IMR-90 (cell line): ENCODE measurements at regions not wholly inside any gene's neighbourhood (a gene's known extent, or its start where the extent isn't known, plus 50 kb on each side); places are given as distances from the start of the nearest gene placed in this dataset.

ENCODE experiments used
- ATAC-seq: fragments of 200-7000 bp; cut with Tn5 transposase; 2 replicates; pipeline ENCODE4 v1.9.1; 2020; ENCODE audit warnings: low read depth, mild to moderate bottlenecking, moderate library complexity
- BruUV-seq: library from RNA; stranded (reverse); fragments of 400-500 nt; replicated peaks from 2 replicates; lab custom pipeline; 2021; lab: Mats Ljungman, UMichigan
- CTCF ChIA-PET: fragments of 300-600 bp; formaldehyde crosslinking; extraction: SDS; loops from one replicate; lab custom pipeline; 2021; ENCODE audit warnings: antibody characterized with exemption; lab: Yijun Ruan, JAX
- POLR2A ChIA-PET: fragments of 300-600 bp; sonication (Branson Sonifier 250); formaldehyde crosslinking; loops from one replicate; lab custom pipeline; 2022; ENCODE audit warnings: antibody characterized with exemption; ENCODE audit not compliant: unreplicated experiment; lab: Charles Lee
- DNase-seq: peaks from one replicate; pipeline ENCODE4 v3.0.0; 2013
- H2AFZ ChIP-seq: replicated peaks from 2 replicates; pipeline ENCODE3; 2013; ENCODE audit warnings: low read length, mild to moderate bottlenecking; ENCODE audit not compliant: poor library complexity
- H2AK5ac ChIP-seq: 2 replicates; pipeline ENCODE4 v1.6.1; 2013; ENCODE audit warnings: low read depth, low read length, inconsistent platforms
- H2AK9ac ChIP-seq: replicated peaks from 2 replicates; pipeline ENCODE3; 2013; ENCODE audit warnings: mild to moderate bottlenecking, low read depth, low read length, moderate library complexity; ENCODE audit not compliant: poor library complexity
- H2BK120ac ChIP-seq: 2 replicates; pipeline ENCODE4 v1.6.1; 2013; ENCODE audit warnings: low read depth, low read length, inconsistent platforms
- H2BK15ac ChIP-seq: 3 replicates; pipeline ENCODE4 v1.6.1; 2013; ENCODE audit warnings: low read depth, low read length, inconsistent platforms
- H2BK20ac ChIP-seq: 2 replicates; pipeline ENCODE4 v1.6.1; 2013; ENCODE audit warnings: low read depth, mild to moderate bottlenecking, inconsistent platforms, low read length, moderate library complexity
- H2BK5ac ChIP-seq: 2 replicates; pipeline ENCODE4 v1.6.1; 2013; ENCODE audit warnings: mild to moderate bottlenecking, low read depth, low read length, inconsistent platforms; ENCODE audit not compliant: poor library complexity, severe bottlenecking
- H3K14ac ChIP-seq: replicated peaks from 2 replicates; pipeline ENCODE4 v1.6.1; 2013; ENCODE audit warnings: low read depth, low read length, inconsistent platforms
- H3K18ac ChIP-seq: 2 replicates; pipeline ENCODE4 v1.6.1; 2013; ENCODE audit warnings: low read depth, low read length, control low read depth
- H3K23ac ChIP-seq: 2 replicates; pipeline ENCODE4 v1.6.1; 2013; ENCODE audit warnings: low read depth, low read length, inconsistent platforms
- H3K27ac ChIP-seq: 2 replicates; pipeline ENCODE4 v1.5.1; 2013; ENCODE audit warnings: mild to moderate bottlenecking, control low read depth, low read length; ENCODE audit not compliant: insufficient read depth
- H3K27me3 ChIP-seq: 2 replicates; pipeline ENCODE4 v1.6.1; 2013; ENCODE audit warnings: low read length; ENCODE audit not compliant: control insufficient read depth, insufficient read depth
- H3K36me3 ChIP-seq: 2 replicates; pipeline ENCODE4 v1.6.1; 2013; ENCODE audit warnings: low read length, mixed read lengths; ENCODE audit not compliant: control insufficient read depth, insufficient read depth
- H3K4ac ChIP-seq: 2 replicates; pipeline ENCODE4 v1.6.1; 2013; ENCODE audit warnings: low read depth, low read length, inconsistent platforms
- H3K4me1 ChIP-seq: 2 replicates; pipeline ENCODE4 v1.6.1; 2013; ENCODE audit warnings: low read length, mixed read lengths; ENCODE audit not compliant: control insufficient read depth, insufficient read depth
- H3K4me2 ChIP-seq: 2 replicates; pipeline ENCODE4 v1.6.1; 2013; ENCODE audit warnings: low read depth, mild to moderate bottlenecking, control low read depth, low read length, moderate library complexity
- H3K4me3 ChIP-seq: 2 replicates; pipeline ENCODE4 v1.5.1; 2013; ENCODE audit warnings: low read depth, mild to moderate bottlenecking, control low read depth, low read length, moderate library complexity; ENCODE audit not compliant: insufficient read depth
- H3K56ac ChIP-seq: 2 replicates; pipeline ENCODE4 v1.6.1; 2013; ENCODE audit warnings: low read length, inconsistent platforms; ENCODE audit not compliant: insufficient read depth; ENCODE audit errors: extremely low read depth
- H3K79me1 ChIP-seq, 2 experiments: 2 replicates each; pipeline ENCODE4 v1.6.1; 2013; ENCODE audit warnings: low read length in 2 of 2, inconsistent platforms in 1 of 2, low read depth in 1 of 2
- H3K9ac ChIP-seq: 2 replicates; pipeline ENCODE4 v1.6.1; 2013; ENCODE audit warnings: low read depth, low read length, control low read depth
- H3K9me1 ChIP-seq: 2 replicates; pipeline ENCODE4 v1.6.1; 2013; ENCODE audit warnings: low read length, inconsistent platforms; ENCODE audit not compliant: insufficient read depth
- H3K9me3 ChIP-seq: 2 replicates; pipeline ENCODE4 v1.6.1; 2013; ENCODE audit warnings: low read length; ENCODE audit not compliant: control insufficient read depth, insufficient read depth
- H4K20me1 ChIP-seq: 2 replicates; pipeline ENCODE4 v1.6.1; 2013; ENCODE audit warnings: low read length, inconsistent platforms; ENCODE audit not compliant: insufficient read depth
- H4K5ac ChIP-seq: 2 replicates; pipeline ENCODE4 v1.6.1; 2013; ENCODE audit warnings: mild to moderate bottlenecking, low read depth, low read length, control low read depth
- H4K8ac ChIP-seq, 2 experiments: 2 replicates each; pipeline ENCODE4 v1.6.1; 2013; ENCODE audit warnings: low read depth in 2 of 2, low read length in 2 of 2, control low read depth in 1 of 2, inconsistent platforms in 1 of 2
- H4K91ac ChIP-seq: 2 replicates; pipeline ENCODE4 v1.6.1; 2013; ENCODE audit warnings: low read depth, low read length, inconsistent platforms; ENCODE audit not compliant: insufficient read depth
- BHLHE40 ChIP-seq: fragments of 150-350 bp; IDR thresholded peaks from 2 replicates; pipeline ENCODE4 v1.6.1; 2016; ENCODE audit warnings: mild to moderate bottlenecking, low read depth, low read length
- CEBPB ChIP-seq: IDR thresholded peaks from 2 replicates; pipeline ENCODE4 v1.6.1; 2012; ENCODE audit warnings: low read depth, low read length, improper control_type of control experiment
- CHD1 ChIP-seq: IDR thresholded peaks from 2 replicates; pipeline ENCODE4 v1.6.1; 2012; ENCODE audit warnings: low read depth, low read length, improper control_type of control experiment
- CTCF ChIP-seq: conservative IDR thresholded peaks from 2 replicates; pipeline ENCODE4 v1.5.1; 2012; ENCODE audit warnings: mild to moderate bottlenecking, low read depth, low read length, improper control_type of control experiment
- FOS ChIP-seq: fragments of 150-350 bp; IDR thresholded peaks from 2 replicates; pipeline ENCODE4 v1.6.1; 2016; ENCODE audit warnings: low read depth, low read length
- MAFK ChIP-seq: IDR thresholded peaks from 2 replicates; pipeline ENCODE4 v1.6.1; 2012; ENCODE audit warnings: low read depth, low read length, improper control_type of control experiment
- MAZ ChIP-seq: IDR thresholded peaks from 2 replicates; pipeline ENCODE4 v1.6.1; 2012; ENCODE audit warnings: low read depth, mild to moderate bottlenecking, low read length, improper control_type of control experiment, moderate library complexity, borderline replicate concordance
- MXI1 ChIP-seq: IDR thresholded peaks from 2 replicates; pipeline ENCODE4 v1.6.1; 2012; ENCODE audit warnings: low read depth, mild to moderate bottlenecking, low read length, moderate library complexity, borderline replicate concordance
- NFE2L2 ChIP-seq: fragments of 150-350 bp; IDR thresholded peaks from 2 replicates; pipeline ENCODE4 v1.6.1; 2016; ENCODE audit warnings: low read depth, mild to moderate bottlenecking, low read length
- POLR2A ChIP-seq: IDR thresholded peaks from 2 replicates; pipeline ENCODE4 v1.6.1; 2012; ENCODE audit warnings: mild to moderate bottlenecking, low read depth, low read length
- RAD21 ChIP-seq: IDR thresholded peaks from 2 replicates; pipeline ENCODE4 v1.6.1; 2012; ENCODE audit warnings: low read length, improper control_type of control experiment
- RCOR1 ChIP-seq: IDR thresholded peaks from 2 replicates; pipeline ENCODE4 v1.6.1; 2012; ENCODE audit warnings: mild to moderate bottlenecking, low read length, improper control_type of control experiment; ENCODE audit not compliant: insufficient replicate concordance
- RFX5 ChIP-seq: IDR thresholded peaks from 2 replicates; pipeline ENCODE4 v1.8.0; 2012; ENCODE audit warnings: low read depth, mild to moderate bottlenecking, low read length, moderate library complexity
- SMC3 ChIP-seq: fragments of 150-350 bp; IDR thresholded peaks from 2 replicates; pipeline ENCODE4 v1.6.1; 2016; ENCODE audit warnings: low read depth, mild to moderate bottlenecking, antibody characterized with exemption, low read length, moderate library complexity
- WGBS, 2 experiments: methylation state at CpG; one replicate each; pipeline versions ENCODE4 v1.1.5 to v1.1.7; 2013; ENCODE audit warnings: missing lambda C conversion rate in 2 of 2; ENCODE audit not compliant: insufficient read length in 1 of 2; ENCODE audit errors: extremely low coverage in 2 of 2; 5-methylcytosine and 5-hydroxymethylcytosine counted together
- dilution Hi-C: fragments of 300-500 bp; cut with HindIII; formaldehyde crosslinking; loops from one replicate; pipeline ENCODE4 v1.14.3; 2018; ENCODE audit warnings: low sequenced_read_pairs; ENCODE audit not compliant: unreplicated experiment
- in situ Hi-C: fragments of 300-500 bp; cut with MboI; formaldehyde crosslinking; loops from 3 replicates; pipeline ENCODE4 v1.14.3; 2019; ENCODE audit warnings: low sequenced_read_pairs, inconsistent platforms, mixed read lengths
- intact Hi-C: fragments of 100-400 bp; cut with micrococcal nuclease; formaldehyde crosslinking; loops from 2 replicates; pipeline ENCODE4 v1.10.0; 2022
- TF ChIP-seq, protein P1 (sequence below): fragments of 150-350 bp; IDR thresholded peaks from 2 replicates; pipeline ENCODE4 v1.6.1; 2016; ENCODE audit warnings: low read depth, mild to moderate bottlenecking, low read length, moderate library complexity, borderline replicate concordance
- TF ChIP-seq, protein P2 (sequence below): fragments of 150-350 bp; IDR thresholded peaks from 2 replicates; pipeline ENCODE4 v1.6.1; 2017; ENCODE audit warnings: mild to moderate bottlenecking, antibody characterized with exemption, low read length, low read depth

DNA sequence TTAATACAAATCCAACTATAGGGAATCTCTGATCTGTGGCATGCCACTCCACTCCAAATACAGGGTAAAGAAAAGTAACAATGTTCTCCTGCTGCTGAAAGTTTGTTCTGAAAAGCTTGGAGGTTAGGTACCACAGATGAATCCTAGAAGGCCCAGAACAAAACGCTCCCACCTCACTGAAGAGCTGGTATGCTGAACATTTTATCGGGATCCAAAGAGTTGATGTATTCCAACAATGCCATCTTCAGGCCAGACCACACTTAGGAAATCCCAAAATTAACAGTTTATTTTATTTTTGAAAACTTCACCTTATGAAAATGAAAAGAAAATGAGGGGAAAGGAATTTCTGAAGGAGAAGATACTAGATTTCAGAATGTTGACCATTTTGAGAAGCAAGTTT, 145.1 kb upstream of the CDH19 start:
- ChIA-PET CTCF (no interaction called here), POLR2A (no interaction called here)
- BruUV-seq: no TSS peak
- no peaks in the 10 kb centered on the region for H4K20me1 ChIP-seq
- no peak overlapping the region for H3K14ac ChIP-seq
- no peak overlapping the region for H3K27ac ChIP-seq
- H3K9me3 ChIP-seq: peaks cover 4% of the 10 kb centered on the region
- H3K18ac ChIP-seq: no peak overlapping the region
- H2BK15ac ChIP-seq: no peak overlapping the region
- no CpG with 5 or more reads among the region's 2 CpGs for WGBS, 2 experiments
- H2BK5ac ChIP-seq: no peak overlapping the region
- no peak overlapping the region for H2AK5ac ChIP-seq
- no peaks in the 10 kb centered on the region for H3K9me1 ChIP-seq
- no peak overlapping the region for H4K8ac ChIP-seq
- dilution Hi-C loops: no loop called here
- TF ChIP-seq BHLHE40: no peak
- no peak for TF ChIP-seq CHD1
- TF ChIP-seq MXI1: no peak
- no peak for TF ChIP-seq RCOR1
- TF ChIP-seq, protein P1, sequence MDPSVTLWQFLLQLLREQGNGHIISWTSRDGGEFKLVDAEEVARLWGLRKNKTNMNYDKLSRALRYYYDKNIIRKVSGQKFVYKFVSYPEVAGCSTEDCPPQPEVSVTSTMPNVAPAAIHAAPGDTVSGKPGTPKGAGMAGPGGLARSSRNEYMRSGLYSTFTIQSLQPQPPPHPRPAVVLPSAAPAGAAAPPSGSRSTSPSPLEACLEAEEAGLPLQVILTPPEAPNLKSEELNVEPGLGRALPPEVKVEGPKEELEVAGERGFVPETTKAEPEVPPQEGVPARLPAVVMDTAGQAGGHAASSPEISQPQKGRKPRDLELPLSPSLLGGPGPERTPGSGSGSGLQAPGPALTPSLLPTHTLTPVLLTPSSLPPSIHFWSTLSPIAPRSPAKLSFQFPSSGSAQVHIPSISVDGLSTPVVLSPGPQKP: no peak
- no peak for TF ChIP-seq MAZ
- no peak for TF ChIP-seq RFX5
- TF ChIP-seq MAFK: no peak
- no peak for TF ChIP-seq NFE2L2
- no peak for TF ChIP-seq SMC3
- TF ChIP-seq POLR2A: no peak
- TF ChIP-seq CTCF: no peak
- TF ChIP-seq RAD21: no peak
- TF ChIP-seq, protein P2, sequence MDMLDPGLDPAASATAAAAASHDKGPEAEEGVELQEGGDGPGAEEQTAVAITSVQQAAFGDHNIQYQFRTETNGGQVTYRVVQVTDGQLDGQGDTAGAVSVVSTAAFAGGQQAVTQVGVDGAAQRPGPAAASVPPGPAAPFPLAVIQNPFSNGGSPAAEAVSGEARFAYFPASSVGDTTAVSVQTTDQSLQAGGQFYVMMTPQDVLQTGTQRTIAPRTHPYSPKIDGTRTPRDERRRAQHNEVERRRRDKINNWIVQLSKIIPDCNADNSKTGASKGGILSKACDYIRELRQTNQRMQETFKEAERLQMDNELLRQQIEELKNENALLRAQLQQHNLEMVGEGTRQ: no peak
- TF ChIP-seq FOS: no peak
- TF ChIP-seq CEBPB: no peak
- H4K5ac ChIP-seq: no peak overlapping the region
- H3K4ac ChIP-seq: no peak overlapping the region
- H3K4me1 ChIP-seq: no peaks in the 10 kb centered on the region
- in situ Hi-C loops: no loop called here
- no peak overlapping the region for H2AK9ac ChIP-seq
- H3K4me2 ChIP-seq: no peak overlapping the region
- H3K4me3 ChIP-seq: no peak overlapping the region
- no peak overlapping the region for H3K56ac ChIP-seq
- H3K79me1 ChIP-seq: no peaks in the 10 kb centered on the region
- H3K23ac ChIP-seq: no peak overlapping the region
- H2BK20ac ChIP-seq: no peak overlapping the region
- no peaks in the 10 kb centered on the region for H3K36me3 ChIP-seq
- no peak overlapping the region for H4K91ac ChIP-seq
- intact Hi-C loops: no loop called here
- no peak for DNase-seq
- H2AFZ ChIP-seq: no peak overlapping the region
- no peaks in the 10 kb centered on the region for H3K27me3 ChIP-seq
- no peak overlapping the region for H2BK120ac ChIP-seq
- no peak for ATAC-seq
- H3K9ac ChIP-seq: no peak overlapping the region
